NOMO-1 (cell line): ENCODE measurements at regions not wholly inside any gene's neighbourhood (a gene's known extent, or its start where the extent isn't known, plus 50 kb on each side); places are given as distances from the start of the nearest gene placed in this dataset.

ENCODE experiments used
- DNase-seq, 2 experiments: peaks; one replicate each; lab custom pipeline; 2025; ENCODE audit not compliant: unreplicated experiment in 2 of 2; lab: John Stamatoyannopoulos, UW

DNA sequence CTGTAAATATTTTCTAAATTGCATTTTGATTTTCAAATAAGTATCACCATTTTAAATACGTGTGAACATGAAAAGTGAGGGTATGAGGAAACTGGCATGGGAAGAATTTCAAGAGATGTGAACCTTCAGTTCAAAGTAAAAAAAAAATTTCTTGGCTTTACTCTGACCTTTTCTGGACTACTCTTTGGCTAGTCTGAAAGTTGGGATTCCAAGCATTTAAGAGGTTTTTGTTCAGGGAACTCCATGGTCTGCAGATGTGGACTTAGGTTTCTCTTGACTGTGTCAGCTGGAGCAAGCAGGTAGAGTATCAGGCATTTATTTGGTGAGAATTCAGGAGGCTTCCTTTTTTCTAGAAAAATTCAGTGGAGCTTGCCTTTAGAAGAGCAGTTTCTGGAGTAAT is 311.6 kb downstream of the LRIG3 start:
- no peak for DNase-seq

DNA sequence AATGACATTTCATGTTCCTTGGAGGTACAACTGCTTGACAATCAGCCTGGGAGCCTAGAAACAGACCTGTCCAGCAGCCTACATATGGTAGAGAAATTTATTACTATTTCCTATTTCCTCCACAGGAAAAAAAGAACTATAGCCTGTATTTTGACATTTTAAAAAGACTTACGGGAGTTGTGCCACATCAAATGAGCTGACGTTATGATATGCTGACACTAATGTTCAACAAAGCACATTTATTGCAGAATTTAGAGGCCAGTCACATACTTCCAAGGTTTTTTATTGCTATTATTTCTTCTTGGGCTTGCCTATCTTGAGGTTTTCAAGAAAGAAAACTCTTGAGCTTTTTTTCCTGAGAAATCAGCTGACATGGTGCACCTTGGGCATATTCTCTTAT is 305.3 kb downstream of the LRIG3 start:
- no peak for DNase-seq

DNA sequence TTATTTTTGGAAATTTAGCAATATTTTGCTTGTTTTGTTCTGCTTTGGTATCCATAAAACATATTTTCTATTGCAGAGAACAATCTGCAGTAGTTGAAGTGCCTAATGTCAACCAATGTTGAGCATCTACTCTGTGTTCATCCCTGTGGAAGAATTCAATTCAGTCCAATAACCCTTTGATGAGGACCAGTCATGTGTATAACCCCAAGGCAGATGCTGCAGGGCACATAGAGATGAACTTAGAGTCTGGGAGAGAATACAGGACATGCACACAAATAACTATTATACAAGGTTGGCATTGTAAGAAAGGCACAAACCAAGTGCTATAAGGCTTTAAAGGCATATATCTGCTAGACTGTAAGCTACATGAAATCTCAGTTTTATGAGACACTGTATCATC is 304.7 kb downstream of the LRIG3 start:
- no peak for DNase-seq

DNA sequence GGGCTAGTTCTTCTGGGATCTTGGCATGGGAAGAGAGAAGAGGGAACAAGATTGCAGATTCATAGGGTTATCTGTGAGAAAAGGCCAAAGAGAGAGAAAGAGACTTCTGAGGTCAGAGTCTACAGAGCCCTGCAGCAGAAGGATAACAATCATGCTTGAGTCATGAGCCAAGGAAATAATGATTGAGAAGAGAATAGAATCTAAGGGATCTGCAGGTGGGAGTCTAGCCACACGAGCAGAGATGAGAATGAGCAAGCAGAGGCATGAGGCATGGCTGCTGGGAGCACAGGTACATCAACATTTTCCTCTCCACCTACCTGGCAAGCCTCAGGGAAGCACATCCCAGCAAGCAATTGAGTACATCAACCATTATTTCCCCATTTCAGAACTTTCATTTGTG is 303.7 kb downstream of the LRIG3 start:
- DNase-seq = no peak

DNA sequence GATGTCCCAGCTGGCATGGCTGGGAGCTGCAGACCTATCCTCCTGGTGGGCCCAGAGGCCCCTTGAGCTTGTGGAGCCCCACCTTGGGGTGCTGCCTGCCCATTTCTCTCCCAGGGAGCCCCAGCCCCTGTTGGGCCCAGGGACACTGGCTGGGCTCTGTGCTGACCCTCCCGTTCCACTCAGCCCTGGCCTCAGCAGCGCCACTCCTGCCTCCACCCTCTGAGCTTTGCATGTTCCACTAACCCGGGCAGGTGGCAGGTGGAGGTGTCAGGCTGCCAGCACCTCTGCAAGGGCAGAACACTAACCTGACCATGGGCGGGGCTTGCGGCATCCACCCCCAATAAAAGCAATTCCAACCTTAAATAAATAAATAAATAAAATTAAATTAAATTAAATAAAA is 299.2 kb downstream of the LRIG3 start:
- DNase-seq = no peak

DNA sequence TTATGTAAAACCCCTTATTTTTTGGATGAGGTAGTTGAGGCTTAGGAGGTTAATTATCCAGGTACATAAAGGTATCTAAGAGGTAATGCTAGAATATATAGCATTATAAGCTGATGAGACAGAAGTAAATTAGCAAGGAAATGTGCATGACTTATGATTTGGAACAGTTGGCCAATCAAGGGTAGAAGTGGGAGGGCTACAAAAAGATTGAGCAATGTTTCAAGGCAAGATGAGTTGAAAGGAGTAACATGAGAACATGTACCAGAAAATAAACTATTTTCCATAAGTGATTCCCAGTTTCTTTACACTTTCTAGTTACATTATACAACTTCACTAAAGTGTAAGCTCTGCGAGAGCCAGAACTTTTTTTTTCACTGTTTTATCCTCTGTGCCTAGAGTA is 290.9 kb downstream of the LRIG3 start:
- DNase-seq = no peak

DNA sequence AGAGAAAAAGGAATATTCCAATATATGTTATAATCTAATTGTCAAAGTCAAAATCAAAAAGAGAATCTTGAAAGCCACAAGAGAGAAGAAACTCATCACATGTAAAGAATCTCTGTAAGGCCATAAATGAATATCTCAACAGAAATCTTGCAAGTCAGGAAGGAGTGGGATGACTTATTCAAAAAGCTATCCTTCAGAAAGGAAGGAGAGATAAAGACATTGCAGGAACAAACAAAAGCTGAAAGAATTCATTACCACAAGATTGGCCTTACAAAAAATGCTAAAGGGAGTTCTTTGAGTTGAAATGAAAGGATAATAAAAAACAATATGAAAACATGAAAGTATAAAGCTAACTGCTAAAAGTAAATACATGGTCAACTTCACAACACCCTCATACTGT is 286.8 kb downstream of the LRIG3 start:
- DNase-seq = no peak

DNA sequence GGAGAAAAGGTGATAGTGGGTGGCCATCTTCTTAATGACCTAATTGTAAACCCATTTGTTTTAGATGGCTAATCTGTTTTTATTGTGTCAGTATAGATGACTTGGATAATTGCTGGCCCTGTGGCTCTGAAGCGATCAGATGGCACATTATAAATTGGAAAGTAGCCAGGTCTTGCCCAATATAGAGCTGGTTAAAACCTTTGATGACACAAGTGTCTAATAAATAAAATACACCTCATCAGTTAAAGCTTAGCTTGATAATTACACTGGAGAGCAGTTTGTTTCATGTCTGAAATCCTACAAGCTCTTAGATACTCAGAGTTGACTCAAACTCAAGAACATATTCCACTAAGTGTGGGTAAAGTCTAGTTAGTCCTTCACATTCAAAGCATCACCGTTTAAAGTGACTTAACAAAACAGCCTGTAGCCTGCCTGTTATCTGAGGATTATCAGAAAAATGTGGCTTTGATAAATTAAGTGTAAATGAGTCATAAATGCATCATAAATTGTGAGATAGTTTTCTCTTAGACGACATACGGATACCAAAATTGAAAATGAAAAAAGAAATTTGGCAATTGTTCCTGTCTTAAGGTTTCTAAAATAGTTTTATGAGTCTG is 280.9 kb downstream of the LRIG3 start:
- DNase-seq = no peak

DNA sequence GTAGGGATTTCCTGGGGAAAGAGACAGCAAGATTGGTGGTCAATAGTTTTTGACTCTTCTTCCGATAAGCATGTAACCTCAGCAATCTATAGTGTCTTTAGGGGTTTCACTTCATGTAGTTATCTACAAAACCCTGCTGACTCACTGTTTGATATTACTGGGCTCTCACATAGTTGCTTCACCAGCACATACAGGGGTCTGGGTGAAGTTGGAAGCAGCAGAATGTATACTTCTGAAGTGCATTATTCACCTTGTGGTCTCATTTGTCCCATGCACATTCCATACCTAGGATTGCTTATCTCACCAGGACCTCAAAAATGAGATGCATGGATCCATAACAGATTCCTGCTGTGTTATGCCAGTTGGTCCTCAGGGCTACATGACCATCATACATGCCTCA is 280.0 kb downstream of the LRIG3 start:
- no peak for DNase-seq

DNA sequence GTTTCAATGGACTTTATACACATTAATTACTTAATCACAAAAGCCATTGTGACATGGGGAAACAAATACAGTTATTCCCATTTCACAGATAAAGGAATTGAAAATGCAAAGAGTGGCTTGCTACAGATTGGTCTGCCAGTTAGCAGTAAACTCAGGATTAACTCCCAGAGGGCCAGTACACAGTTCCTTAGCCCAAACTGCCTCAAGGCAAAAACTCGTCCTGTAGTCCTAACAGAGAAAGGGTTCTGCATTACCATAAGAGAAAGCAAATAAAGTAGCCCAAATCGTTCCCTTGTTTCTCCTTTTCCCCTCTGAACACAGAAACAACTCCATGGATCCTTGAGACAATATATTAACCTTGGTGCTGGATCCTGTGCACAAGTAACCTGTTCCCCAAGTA is 274.4 kb downstream of the LRIG3 start:
- DNase-seq = no peak

DNA sequence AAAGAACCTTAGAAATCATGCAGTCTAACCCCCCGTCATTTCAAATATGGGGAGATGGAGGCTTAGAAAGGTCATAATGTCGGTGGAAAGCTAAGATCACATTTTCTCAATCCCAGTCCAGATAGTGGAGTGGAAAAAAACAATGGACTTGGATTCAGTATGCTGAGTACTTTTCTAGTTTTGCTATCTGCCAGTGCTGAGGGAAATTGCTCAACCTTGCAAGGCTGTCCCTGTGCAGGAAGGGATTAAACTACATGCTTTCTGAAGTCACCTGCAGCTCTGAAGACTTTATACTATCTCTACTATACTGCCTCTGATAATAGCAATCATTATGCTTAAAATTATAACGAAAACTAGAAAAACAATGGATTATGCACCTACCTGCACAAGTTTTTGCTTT is 272.8 kb downstream of the LRIG3 start:
- no peak for DNase-seq

DNA sequence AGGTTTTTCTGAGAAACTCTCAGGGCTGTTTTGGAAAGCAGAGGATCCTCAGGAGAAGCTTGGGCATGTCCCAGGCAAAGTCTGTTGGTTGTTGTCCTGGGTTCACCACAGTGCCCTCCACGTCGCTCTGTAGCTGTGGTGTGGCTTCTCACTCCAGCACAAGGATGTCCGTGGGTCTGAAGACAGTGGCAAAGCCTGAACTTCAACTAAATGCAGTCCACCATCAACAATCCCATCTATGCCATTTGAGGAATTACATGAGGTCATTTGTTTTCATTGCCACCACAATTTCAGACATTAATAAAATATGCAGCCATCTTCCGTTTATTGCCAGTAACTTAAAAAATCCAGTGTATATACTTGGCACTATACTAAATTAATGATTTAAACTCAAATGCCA is 272.1 kb downstream of the LRIG3 start:
- no peak for DNase-seq

DNA sequence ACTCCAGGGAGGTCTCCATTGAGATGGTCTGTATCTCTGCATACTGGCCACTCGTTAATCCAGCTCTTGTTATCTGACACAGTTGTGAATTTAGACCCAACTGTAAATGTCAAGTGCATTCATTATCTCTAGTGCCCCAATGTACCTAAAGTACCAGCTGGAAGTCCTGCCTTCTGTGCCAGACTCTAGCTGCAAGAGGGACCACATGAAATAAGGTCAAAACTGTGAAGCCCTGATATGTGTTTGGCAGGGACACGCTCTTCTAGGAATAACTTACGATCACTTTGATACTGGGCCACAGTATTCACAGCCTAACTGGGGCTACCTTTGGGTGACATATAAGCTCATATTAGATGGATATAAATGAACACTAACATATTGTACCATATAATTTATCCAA is 268.5 kb downstream of the LRIG3 start:
- DNase-seq = no peak

DNA sequence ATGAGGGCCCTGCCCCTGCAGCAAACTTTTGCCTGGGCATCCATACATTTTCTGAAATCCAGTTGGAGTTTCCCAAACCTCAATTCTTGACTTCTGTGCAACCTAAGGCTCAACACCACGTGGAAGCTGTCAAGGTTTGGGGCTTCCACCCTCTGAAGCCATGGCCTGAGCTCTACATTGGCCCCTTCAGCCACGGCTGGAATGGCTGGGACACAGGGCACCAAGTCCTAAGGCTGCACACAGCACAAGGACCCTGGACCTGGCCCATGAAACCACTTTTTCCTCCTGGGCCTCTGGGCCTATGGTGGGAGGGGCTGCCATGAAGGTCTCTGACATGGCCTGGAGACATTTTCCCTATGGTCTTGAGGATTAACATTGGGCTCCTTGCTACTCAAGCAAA is 266.3 kb downstream of the LRIG3 start:
- no peak for DNase-seq

DNA sequence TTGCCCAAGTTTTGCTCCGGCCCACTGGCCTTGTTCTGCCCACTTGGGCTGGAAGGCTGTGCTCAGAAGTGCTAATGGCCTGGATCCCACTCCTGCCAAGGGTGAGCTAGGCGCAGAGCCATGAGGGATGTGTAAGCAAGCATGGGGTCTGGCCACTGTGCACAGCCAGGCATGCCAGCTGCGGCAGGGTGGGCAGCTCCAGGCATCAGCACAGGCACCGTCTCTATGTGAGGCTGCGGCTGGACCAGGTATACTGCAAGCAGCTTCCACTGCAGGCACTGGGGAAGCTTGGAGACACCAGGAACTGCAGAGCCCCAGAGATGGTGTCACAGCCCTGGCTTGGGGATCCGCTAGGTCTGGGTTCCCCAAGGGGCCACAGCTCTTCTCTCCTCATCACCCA is 264.9 kb downstream of the LRIG3 start:
- no peak for DNase-seq

DNA sequence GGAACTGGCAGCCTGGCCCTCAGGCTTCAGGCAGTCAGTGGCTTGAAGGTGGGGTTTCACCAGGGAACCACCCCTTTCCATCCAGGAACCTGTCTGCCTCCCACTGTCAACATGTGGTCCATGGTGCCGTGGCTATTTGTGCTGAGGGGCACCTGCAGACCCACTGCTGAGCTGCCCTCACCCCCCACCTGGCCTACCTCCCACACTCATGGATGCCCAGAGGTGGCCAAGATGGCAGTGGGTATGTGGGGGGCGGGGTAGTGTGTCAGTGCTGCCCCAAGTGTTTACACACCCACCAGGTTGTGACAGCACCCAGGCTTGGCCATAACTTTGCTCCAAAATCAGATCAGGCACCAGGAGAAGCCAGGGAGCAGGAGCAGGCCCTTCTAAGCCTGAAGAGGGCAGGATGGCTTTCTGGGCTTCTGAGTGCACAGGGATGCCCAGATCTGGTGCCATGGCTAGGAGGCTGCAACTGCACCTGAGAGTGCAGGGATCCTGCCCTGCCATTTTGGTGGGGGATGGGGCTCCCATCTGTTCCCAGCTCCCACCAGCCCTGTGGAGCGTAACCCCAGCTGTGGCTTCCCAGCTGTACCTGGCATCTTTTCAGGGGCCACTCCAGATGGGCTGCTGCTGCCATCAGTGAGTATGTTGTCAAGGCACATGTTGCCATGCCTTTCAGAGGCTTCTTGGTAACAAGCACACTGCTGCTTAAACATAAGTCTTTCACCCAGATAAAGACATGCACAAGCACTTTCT is 263.9 kb downstream of the LRIG3 start:
- DNase-seq = no peak

DNA sequence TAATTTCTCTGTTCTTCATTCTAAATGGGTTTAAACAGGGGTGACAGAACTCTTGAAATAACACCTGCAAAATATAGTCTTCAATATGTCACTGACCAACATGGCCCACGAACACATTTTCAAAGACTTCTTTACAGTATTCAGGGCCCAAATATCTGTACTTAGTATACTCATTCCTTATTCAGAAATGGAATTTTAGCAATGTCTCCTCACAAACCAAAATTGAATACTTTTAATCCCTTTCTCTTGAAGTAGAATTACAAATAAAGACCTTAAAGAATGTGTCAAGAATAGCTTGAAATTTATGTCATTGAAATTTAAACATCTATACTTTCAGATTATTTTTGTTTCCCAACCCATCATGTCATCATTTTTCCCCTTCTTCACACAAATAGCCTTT is 263.1 kb downstream of the LRIG3 start:
- no peak for DNase-seq

DNA sequence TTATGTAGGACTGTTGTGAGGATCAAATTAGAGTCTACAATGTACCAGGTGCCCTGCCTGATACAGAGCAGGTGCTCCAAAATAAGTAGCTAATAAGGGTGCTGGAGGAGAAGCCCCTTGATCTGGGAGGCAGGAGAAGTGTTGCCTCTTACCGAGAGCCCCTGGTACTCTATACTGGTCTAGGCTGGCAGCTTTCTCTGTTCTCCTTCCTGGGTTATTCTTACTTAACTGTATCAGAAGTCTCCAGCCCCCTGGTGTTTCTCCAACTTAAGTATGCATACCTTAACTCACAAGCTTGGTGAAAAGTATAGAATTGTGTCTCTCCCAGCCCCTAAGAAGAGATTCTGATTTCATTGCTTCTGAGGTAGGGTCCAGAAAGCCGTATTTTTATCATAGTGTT is 254.9 kb downstream of the LRIG3 start:
- no peak for DNase-seq

DNA sequence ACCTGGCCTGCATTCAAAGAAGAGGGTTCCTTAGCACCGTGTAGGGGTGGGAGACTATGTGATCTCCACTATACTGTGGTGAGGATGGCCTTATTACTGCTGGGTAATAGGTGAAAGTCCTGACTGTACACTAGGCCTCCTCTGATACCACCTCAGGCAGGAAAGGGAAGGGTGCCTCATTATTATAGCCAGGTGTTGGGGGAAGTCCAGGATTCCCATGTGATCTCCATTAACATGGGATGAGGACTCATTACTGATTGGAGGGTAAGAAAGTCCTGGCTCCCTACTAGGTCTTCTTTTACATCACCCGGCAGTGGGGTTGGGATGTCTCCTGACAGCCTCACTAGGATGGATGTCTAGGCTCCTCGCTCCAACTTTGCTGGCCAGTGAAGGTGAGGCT is 252.1 kb downstream of the LRIG3 start:
- DNase-seq = no peak

DNA sequence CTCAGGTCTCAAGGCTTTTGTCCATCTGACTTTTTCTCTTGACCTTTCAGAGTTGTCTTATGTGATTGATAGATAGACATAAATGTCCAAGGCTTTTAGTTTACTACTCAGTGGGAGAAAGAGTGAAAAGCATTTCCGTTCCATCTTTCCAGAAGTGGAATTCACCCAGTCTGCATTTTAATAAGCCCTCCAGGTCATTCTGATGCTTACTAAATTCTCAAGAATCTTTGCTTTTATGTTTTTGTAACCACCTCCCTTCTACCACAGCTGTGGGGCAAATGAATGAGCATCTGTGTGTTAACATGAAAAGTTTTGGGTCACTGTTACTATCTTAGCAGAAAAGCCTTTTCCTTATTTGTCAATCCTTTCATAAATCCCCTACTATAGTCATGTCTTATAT is 251.4 kb downstream of the LRIG3 start:
- DNase-seq = no peak

DNA sequence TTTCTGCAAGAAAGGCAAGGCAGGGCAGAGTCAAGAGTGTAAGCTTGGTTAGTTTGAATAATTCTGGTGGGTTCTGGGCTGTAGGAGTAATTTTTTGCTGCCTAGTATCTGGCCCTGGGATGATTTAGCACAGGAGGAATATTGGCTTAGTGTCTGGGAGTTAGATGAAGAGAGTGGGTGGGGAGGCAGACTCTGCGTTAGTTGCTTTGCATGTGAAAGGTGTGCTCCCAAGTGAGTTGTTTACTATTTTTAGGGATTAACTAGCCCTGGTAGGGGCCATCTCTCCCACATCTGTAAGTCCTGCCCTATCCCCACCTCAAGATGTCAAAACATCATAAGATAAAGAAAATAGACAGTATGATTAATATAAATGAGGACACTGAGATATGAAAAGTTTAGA is 249.7 kb downstream of the LRIG3 start:
- no peak for DNase-seq

DNA sequence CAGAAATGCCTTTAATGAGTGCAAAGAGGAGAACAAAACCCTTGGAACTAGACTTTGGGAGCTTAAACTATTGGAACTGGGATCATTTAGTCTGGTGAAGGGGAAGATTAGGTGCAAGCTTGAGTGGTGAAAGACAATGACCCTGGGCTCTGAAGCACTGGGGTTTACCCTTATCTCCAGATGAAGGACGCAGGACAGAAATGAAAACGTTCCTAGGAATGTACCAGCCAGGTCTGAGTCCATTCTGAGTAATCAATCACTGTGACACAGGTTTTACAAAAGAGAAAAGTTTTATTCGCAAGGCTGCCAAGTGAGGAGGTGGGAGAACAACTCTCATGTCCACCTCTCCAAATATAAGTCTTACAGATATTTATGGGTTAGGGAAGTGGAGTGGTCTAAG is 249.1 kb downstream of the LRIG3 start:
- DNase-seq = no peak

DNA sequence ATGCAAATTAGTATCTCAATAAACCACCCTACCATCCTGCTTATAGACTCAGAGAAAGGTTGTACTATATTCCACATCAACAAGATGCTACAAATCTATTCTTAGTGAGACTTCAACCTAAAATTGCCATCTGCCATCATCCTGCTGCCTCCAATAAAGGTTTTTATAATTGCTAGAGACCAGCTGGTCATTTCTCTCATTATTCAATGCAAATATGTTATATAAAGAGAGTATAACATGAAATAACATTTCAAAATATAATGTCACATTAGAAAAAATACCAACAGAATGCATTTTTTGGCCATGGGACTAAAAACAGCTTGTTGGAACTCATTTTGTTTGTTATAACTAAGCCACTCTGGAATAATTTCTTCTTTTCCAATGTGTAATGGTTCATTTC is 247.3 kb downstream of the LRIG3 start:
- no peak for DNase-seq
